Lung (tissue), 11 donors: ENCODE measurements at regions not wholly inside any gene's neighbourhood (a gene's known extent, or its start where the extent isn't known, plus 50 kb on each side); places are given as distances from the start of the nearest gene placed in this dataset.

Source experiments
- ATAC-seq: fragments of 200-7000 bp; cut with Tn5 transposase; one replicate; pipeline ENCODE4 v1.9.1; 2020; ENCODE audit warnings: moderate number of reproducible peaks; ENCODE audit not compliant: insufficient read depth, low FRiP score
- DNase-seq, 3 donors: peaks; one replicate each; pipeline ENCODE4 v3.0.0-alpha.2; 2013 to 2017
- H3K27ac ChIP-seq, 2 donors: one replicate each; pipeline ENCODE4 v1.5.1; 2013; ENCODE audit warnings: mild to moderate bottlenecking in 2 of 2, moderate library complexity in 2 of 2, control low read depth in 1 of 2, inconsistent platforms in 1 of 2, low read depth in 1 of 2, low read length in 1 of 2
- H3K27me3 ChIP-seq, 3 donors: one replicate each; pipeline ENCODE4 v1.5.1; 2013; ENCODE audit warnings: low read length in 2 of 3; ENCODE audit not compliant: control insufficient read depth in 3 of 3, insufficient read depth in 3 of 3
- H3K36me3 ChIP-seq, 4 donors: one replicate each; pipeline ENCODE4 v1.5.1; 2013; ENCODE audit warnings: low read length in 4 of 4, mild to moderate bottlenecking in 1 of 4, moderate library complexity in 1 of 4; ENCODE audit not compliant: control insufficient read depth in 4 of 4, insufficient read depth in 4 of 4
- H3K4me1 ChIP-seq, 5 donors: one replicate each; pipeline ENCODE4 v1.5.1; 2013; ENCODE audit warnings: low read length in 5 of 5, mild to moderate bottlenecking in 2 of 5, moderate library complexity in 1 of 5; ENCODE audit not compliant: control insufficient read depth in 5 of 5, insufficient read depth in 5 of 5
- H3K4me3 ChIP-seq: one replicate; pipeline ENCODE4 v1.5.1; 2013; ENCODE audit warnings: mild to moderate bottlenecking, control low read depth, moderate library complexity
- H3K9ac ChIP-seq, 2 donors: one replicate each; pipeline ENCODE4 v1.5.1; 2013; ENCODE audit warnings: low read length in 2 of 2, control low read depth in 1 of 2; ENCODE audit not compliant: insufficient read depth in 1 of 2
- H3K9me3 ChIP-seq, 4 donors: one replicate each; pipeline ENCODE4 v1.5.1; 2013; ENCODE audit warnings: low read length in 3 of 4, mild to moderate bottlenecking in 1 of 4, moderate library complexity in 1 of 4; ENCODE audit not compliant: control insufficient read depth in 4 of 4, insufficient read depth in 3 of 4
- CTCF ChIP-seq: IDR thresholded peaks from 2 replicates; pipeline ENCODE4 v1.5.1; 2012; ENCODE audit warnings: mild to moderate bottlenecking; ENCODE audit errors: control extremely low read depth, extremely low read depth
- WGBS, 2 donors: extraction: QIAGEN DNeasy Blood & Tissue Kit; methylation state at CpG; one replicate each; pipeline ENCODE4 v1.1.7; 2013; 5-methylcytosine and 5-hydroxymethylcytosine counted together
- donor health status: control.
- donor health status: control.
- donor health status: Bipolar disorder and iron deficiency.
- donor health status: healthy.
- donor health status: DM: yes; HTN: yes; CAD: no.

- ATAC-seq (no peak), DNase-seq (no peak)
- 96 to 99% methylated on average over 17 of the region's 17 CpGs for WGBS, 2 donors
- TF ChIP-seq CTCF: no peak
- Histone ChIP-seq H3K9ac (no peak overlapping the region), H3K27ac (no peak overlapping the region), H3K4me3 (no peak overlapping the region), H3K9me3 (no peaks in the 10 kb centered on the region), H3K27me3 (no peaks in the 10 kb centered on the region), H3K36me3 (no peaks in the 10 kb centered on the region), H3K4me1 (peaks cover 0 to 1% (median 0%) of the 10 kb centered on the region in 5 donors)
These were observed 133.0 kb upstream of the FAN1 start for GRCh38 chr15:30770759-30771158.

GRCh38 chr15:30783019-30783418 is 120.7 kb upstream of the FAN1 start:
- Histone ChIP-seq H3K36me3 (no peaks in the 10 kb centered on the region), H3K4me3 (no peak overlapping the region), H3K27ac (no peak overlapping the region), H3K9ac (no peak overlapping the region), H3K27me3 (no peaks in the 10 kb centered on the region), H3K9me3 (peaks cover 0 to 1% (median 0%) of the 10 kb centered on the region in 4 donors), H3K4me1 (no peaks in the 10 kb centered on the region)
- TF ChIP-seq CTCF: no peak
- DNase-seq (no peak), ATAC-seq (no peak)
- WGBS, 2 donors: 96 to 97% methylated on average over 17 of the region's 17 CpGs

GRCh38 chr15:30788595-30788994 is 115.1 kb upstream of the FAN1 start:
- DNase-seq: no peak
- no peak overlapping the region for H3K27ac ChIP-seq
- no peak for TF ChIP-seq CTCF
- H3K9ac ChIP-seq: no peak overlapping the region
- H3K27me3 ChIP-seq: no peaks in the 10 kb centered on the region
- ATAC-seq: no peak
- H3K36me3 ChIP-seq: no peaks in the 10 kb centered on the region
- no peaks in the 10 kb centered on the region for H3K9me3 ChIP-seq
- no peak overlapping the region for H3K4me3 ChIP-seq
- H3K4me1 ChIP-seq: no peaks in the 10 kb centered on the region
